ENCODE measurements at regions not wholly inside any gene's neighbourhood (a gene's known extent, or its start where the extent isn't known, plus 50 kb on each side); places are given as distances from the start of the nearest gene placed in this dataset.

DNA sequence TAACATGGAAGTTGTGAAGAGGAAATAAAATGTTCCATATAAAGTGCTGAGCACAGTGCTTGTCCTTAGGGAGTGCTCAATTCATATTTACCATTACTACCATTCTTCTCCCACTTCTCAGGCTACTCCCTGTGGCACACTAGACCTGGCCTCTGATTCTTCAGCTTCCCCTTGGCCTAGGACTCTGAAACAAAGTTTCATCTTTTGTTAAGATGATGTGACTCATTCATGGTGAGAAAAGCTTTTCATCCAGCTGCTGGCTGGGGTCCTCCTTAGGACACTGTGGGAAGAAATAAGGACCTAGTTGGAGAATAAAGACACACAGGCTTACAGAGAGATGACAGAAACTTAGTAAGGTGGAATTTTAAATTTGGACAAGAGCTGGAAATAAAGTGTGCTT lies 314.8 kb downstream of the CDC5L start:
- DNase-seq (ENCODE audit: low read depth), result peak; percentile 24

DNA sequence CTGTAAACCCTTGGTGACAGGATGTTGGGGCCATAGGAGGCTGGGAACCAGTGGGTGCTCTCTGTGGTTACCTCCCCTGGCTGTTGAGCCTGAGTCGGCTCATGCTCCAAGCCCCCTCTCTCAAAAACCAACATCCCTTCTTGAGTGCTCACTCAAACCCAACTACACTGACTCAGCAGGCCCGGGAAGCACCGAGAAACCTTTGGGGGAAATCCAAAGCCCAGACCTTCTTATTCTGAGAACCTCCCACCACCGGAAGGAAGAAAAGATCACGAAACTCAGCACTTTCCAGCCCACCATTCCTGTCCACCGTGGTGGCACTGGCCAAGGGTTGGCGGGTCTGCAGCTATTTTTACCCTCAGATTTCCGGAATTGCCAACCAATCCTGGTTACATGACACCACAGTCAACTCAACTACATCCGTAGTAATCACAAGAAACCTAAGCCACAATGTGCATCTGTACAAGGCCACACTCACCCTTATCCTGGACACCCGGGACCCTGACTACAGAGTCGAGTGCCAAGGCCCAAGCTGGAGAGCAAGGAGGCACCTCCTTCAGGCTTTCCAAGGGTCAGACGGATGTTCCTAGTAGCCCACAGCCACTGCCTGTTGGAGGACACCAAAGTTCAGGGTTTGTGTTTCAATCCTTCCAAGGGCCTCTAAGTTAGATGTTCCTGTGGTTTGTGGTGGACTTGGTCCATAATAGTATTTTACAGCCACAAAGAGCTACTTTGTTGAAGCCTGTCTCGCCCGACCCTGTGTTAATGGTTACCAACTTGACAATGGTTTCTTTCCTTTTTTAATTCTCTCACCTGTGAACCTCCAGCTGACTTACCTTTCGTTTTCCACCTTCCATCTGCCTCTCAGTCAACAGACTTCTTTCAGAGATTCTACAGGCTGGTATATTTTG lies 317.0 kb downstream of the CDC5L start:
- DNase-seq (ENCODE audit: low read depth), result peak; percentile 34

DNA sequence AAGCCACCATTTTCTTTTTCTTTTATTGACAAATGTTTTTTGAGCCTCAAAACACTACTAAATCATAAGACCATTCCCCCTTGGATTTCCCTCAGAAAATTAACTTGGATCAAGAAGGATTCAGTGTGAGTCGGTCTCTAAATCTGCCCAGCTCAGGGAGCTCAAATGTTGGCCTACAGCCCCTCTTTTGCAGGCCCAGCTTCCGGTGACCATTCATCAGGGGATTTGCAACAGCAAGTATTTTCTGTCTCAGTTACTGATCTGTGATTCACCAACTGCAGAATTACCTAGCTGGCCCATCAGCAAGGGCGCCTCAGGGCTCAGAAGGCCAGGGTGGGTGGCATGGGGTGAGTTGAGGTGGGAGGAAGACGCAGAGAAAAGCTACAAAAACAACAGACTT lies 318.1 kb downstream of the CDC5L start:
- no peak for DNase-seq (ENCODE audit: low read depth)

DNA sequence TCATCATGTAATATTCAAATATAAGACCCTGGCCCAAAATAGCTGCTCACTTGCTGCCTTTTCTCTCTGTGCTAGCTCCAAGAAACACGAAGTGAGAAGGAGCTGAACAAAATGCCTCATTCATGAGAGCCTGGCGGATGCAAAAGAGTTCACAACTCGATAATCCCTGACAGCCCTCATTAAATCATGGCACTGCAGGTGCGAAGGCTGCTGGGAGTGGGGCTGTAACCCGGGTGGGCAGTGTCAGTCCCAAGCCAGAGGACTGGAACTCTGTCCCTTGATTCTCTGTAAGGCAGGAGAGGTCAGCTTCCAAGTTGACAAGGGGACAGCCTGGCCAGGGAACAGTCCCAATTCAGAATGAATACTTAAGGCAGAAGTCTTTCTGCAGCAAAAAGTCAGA lies 318.5 kb downstream of the CDC5L start:
- no peak for DNase-seq (ENCODE audit: low read depth)

DNA sequence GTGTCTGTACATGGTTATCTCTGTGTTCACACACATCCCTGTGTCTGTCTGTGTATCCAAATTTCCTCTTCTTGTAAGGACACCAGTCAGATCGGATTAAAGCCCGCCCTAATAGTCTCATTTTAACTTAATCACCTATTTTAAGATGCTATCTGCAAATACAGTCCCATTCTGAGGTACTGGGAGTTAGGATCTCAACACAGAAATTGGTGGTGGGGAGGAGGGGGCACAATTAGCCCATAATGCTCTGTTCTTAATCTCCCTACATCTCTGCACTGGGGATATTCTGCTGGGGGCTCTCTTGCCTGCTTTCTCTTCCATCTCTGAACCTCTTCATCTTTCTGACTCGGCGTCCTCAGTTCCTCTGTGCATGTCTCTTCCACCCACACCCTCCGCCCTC lies 320.7 kb downstream of the CDC5L start:
- no peak for DNase-seq (ENCODE audit: low read depth)

DNA sequence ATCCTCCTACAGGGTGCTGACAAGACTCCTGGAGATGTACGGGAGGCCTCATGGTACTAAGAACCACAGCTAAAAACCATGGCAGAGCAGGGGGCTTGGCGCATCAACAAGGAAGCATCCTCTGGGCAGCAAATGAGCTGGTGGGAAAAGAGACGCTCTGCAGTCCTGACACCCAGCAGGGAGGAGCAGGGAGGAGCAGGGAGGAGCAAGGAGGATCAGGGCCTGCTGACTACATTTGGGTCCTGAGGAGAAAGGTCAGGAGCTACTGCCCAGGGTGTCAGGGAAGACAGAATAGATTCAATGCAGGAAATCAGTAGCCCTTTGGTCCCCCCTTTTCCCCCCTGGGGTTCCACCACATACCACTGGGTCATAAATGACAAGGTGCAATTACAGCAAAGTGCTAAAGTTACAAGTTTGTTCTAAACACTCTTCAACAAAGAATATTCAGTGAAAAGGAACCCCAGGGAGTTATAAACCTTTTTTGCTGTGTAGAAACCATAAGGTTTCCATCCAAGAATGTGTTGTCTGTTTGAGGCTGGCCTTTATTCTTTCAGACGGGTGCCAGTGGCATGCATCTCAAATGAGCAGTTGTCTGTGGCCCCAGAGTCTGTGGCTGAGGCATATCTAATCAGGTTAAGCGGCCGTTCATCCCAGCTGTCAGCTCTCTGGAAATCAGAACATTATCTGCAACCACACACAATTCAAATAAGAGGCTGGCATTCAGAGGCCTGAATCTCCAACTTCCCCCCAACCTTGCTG lies 325.0 kb downstream of the CDC5L start:
- DNase-seq (ENCODE audit: low read depth), result peak; percentile 83

DNA sequence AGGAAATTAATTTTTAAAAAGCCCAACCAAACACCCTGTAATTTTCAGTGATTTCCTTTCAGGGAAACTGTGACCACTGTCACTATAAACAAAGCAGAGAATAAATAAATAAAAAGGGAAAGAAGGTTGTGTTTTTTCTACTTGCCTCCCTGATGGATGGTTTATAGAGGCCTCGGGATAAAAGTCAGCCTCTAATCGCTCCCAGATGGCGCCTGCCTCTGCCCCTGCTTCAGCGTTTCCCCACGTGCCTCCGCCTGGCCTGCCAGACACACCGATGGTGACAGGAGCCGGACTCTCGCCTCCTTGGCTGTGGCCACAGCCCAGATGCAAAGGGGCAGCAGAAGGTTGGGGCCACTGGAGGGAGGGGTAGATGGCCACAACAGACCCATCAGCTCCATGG lies 327.7 kb downstream of the CDC5L start:
- DNase-seq (ENCODE audit: low read depth), result no peak

DNA sequence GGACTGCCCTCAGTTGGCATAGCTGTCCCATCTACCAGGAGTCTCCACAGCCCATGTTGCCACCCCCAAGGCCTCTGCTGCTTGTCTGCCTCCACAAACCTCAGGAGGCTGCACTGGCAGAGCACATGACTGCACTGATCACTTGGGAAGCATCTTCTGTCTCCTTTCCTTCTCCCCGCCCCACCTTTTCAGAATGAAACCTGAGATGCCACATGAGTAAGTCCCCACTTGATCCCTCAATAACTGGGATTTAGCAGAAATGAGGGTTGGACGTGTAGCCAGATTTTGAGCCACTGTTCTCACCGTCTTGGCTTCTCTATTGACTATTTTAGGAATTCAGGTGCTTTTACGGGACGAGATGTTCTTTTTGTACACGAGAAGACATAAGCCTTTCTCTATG lies 328.4 kb downstream of the CDC5L start:
- DNase-seq (ENCODE audit: low read depth), result no peak

DNA sequence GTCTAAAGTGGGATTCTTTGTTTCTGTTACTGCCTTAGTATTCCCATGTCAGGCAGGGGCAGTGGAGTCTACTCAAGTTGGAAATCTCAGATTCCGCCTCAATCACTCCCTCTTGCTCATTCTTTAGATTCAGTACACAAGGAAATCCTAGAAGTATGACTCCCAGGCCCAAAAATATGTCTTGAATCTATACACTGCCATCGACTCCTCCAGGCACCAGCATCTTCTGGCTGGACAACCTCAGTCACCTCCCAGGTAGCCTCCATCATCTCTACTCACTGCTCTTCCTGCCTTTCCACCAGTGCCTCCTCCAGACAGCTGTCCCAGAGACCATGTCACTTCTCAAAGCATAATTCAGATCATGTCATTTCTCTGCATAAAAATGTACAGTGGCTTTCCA lies 329.9 kb downstream of the CDC5L start:
- DNase-seq (ENCODE audit: low read depth), result no peak

DNA sequence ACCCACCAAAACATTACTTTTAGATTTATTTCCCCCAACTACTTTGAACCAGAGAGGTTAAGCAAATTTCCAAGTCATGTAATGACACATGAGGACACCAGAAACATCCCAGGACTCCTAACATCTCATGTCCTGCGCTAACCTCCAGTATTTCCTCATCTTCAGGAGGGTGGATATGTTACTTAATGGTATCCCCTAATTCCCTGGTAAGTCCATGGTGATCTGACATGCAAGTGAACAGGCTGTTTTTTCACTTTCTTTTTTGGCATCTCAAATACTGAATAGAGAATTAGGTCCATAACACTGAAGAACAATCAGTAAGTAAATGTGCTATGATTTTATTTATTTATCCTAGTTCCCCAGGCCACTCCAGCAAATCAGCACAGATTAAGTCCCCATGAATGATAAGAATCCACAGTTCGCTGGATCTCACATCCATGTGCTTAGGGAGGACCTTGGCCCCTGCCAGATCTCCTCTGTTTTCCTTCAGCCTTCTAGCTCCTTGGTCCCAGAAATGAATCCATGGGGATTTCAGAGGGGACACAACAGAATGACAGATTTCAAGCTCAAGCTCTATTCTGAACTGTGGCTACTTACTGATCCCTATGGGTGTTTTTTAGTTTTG lies 334.6 kb downstream of the CDC5L start:
- DNase-seq (ENCODE audit: low read depth), result no peak

DNA sequence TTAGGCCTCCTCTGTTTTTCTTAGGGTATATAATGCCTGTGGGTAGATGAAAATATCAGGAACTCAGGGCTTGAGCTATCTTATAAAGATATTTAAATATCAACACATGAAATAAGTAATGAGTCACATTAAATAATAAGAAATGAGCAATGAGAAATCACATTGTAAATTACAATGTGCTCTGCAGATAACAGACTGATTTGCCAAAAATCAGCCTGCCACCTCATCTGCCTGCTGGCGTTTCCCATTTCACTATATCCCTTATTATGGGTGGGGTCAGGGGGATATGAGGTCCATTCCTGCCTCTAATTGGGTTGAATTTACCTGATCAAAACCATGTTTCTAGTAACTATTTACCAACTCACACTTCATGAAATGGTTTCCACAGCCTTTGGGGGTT lies 335.2 kb downstream of the CDC5L start:
- DNase-seq (ENCODE audit: low read depth), result no peak

DNA sequence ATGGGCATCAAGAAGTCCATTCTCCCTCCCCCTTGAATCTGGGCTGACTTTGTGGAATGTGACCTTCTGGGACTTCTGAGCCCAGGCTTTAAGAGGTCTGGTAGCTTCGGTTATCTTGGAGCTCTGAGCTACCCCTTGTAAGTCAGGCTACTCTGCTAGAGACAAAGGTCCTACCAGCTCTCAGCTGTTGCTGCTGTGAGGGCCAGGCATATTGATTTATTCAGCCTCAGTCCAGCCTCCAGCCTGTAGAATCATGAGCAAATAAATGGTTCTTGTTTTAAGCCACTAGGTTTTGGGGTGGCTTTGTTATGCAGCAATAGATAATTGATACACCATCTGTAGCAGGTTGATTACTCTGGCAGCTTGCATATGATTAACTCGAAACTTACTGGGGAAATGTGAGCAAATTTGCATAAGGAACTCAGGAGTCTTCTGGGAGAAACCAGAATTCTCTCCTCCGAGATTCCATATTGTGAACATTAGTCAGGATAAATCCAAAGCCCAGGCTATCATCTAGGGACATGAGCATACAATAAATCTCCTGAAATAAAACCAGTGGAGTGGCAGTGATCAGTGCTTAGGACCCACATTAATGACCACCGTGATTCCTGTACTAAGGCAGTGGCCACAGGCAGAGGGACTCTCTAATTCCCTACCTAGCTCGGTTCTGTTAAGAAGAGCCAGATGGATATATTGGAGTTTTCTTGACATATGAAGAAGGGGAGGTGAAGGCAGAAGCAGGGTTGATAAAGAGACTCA lies 336.1 kb downstream of the CDC5L start:
- DNase-seq (ENCODE audit: low read depth), result no peak

DNA sequence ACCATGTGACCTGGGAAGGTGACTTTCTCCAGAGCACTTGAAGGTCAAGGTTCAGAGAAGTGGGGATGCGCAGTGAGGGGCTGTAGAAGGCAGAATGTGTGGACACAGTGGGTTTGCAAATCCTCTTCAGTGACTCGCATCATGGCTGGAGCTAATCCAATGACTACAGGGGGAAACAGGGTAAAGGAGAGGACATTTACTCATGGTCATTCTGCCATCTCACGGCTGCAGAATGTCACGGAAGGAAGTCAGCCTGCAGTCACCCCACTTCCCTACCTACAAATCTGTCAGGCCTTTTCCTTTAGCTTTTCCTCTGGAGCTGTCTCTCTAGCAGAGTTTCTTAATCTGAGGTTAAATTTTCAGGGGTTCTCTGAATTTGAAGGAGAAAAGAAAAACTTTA lies 337.6 kb downstream of the CDC5L start:
- DNase-seq (ENCODE audit: low read depth), result peak; percentile 14

DNA sequence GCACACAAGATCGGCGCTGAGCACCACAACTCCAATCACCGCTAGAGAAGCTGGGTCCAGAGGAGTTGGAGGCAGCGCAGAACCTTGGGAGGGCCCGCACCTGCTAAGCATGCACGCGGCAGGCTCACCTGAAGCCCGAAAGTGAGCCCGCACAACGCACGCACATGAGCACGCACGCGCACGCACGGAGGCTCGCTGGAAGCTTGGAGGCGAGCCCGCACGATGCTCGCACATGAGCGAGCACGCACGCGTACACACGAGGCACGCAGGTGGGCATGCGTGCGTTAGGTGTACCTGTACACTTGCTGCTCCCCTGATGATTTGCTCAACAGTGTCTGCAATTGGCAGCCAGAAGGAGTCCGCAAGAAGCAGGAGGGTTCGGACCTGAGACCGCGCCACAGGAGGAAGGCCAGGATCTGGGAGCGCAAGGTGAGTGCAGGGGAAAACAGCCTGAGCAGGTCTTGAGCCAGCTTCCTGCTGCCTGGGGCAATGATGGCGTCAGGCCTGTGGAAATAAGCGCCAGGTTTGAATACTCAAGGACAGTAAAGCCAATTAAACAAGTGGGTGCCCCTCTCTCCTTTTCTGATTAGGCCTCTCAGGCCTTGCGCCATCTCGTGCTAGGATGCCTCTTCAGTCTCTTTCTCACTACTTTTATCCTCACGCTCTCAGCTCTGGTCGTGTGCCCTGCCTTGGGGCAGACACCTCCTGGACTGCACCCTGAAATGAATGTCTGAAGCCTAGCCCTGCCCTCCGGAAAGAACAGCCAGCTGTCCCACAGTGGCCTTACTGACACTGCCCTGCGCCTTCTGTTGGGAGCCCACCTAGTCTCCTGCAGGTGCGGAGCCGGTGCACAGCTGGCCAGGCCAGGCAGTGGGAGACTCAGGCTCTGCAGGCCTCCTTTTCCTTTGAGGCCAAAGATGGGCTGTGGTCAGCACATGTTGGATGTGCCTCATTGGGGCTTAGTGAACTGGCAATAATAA lies 340.4 kb downstream of the CDC5L start:
- no peak for DNase-seq (ENCODE audit: low read depth)

DNA sequence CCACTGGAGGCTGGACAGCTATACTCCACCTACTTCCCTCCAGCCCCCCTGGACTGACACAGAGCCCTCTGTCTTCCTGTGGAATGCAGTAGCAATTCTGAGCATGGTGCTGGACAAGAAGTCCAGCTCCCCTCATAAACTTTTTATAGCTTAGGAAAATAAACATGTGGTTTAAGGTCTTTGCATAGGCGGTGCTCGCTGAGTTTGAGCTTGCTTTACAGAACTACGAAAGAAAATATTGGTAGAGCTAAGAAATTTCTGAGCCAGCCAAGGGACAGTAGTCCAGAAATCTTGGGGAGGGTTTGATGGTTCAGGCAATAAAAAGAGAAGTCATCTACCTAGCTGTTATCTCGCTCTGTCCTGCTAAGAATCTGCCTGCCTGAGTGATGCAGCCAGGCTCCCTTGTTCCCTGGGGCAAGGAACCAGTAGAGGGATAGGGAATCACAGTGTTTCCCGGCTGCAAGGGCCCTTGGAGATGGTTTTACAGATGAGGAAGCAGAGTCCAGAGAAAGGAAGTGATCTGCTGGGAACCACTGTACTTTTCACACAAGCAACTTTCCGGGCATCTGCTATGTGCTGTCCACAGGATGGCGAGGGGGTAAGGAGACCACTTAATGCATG lies 343.4 kb downstream of the CDC5L start:
- peak; percentile 67 for DNase-seq (ENCODE audit: low read depth)

DNA sequence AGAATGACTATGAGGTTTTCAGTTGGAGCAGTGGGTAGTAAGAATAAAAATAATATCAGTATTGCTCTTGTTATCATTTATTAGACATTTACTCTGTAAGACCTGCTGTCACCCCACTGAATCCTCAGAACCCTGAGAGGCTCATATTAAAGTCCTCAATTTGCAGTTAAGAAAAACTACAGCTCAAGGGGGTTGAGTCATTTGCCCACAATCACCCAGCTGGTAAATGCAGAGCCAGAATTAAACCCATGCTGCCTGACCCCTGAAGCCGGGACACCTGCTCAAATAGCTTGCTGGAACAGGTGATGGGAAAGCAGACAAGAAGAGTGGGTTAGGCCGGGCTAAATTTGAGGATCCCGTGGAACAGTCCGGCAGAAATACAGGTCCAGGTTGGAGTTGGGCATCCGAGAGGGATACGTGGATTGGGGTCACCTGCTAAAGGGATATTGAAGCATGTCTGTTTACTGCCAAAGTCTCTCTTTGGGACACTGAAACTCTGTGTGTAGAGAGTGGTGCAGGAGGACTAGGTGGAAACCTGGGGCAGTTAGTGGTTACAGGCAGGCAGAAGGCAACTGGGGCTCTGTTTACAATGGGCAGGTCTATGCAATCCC lies 344.1 kb downstream of the CDC5L start:
- peak; percentile 95 for DNase-seq (ENCODE audit: low read depth)

DNA sequence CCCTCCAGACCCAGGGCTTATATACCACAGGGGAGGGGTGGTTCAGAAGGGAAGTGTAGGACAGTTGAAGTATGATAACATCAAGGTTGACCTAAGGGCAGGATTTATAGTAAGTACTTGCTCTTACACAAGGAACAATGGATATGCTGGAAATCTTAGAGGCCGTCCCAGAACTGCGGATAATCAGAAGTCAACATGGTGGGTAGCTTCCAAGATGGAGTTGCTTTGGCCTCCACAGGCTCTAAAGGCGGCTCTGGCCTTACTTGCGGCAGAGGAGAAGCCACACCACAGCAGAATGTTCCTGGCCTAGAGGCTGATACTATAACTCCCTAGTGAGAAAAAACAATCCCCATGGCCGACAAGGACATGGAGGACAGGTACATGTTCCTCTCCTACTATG lies 344.7 kb downstream of the CDC5L start:
- no peak for DNase-seq (ENCODE audit: low read depth)

DNA sequence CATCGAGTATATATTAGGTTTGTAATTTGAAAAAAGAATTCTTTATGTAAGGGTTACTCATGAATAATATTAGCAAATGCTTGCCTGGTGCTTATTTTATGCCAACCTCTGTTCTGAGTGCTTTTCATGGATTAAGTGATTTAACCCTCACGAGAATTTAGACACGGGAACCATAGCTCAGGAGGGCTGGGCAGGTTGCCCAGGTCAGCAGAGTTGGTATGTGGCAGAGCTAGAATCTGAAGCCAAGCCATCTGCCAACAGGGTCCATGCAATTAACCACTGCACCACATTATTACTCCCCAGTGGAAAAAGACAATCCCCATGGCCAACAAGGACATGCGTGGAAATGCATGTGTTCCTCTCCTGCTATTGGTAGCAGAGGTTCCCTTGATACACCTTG lies 345.6 kb downstream of the CDC5L start:
- peak; percentile 77 for DNase-seq (ENCODE audit: low read depth)

DNA sequence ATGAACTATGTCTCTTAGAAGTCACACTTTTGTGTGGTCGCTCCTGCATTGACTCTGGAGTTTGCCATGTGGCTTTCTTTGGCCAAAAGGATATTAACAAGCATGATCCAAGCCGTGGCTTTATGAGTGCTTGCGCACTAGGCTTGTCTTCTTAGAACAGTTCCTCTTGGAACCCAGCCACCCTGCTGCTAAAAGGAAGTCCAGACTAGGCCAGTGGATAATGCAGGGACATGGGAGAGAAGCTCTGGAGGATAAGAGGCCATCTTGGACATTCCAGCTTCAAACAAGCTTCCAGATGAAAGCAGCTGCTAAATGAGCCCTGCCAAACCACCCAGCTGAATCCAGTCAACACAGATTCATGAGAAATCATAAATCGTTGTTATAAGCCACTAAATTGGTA lies 346.4 kb downstream of the CDC5L start:
- peak; percentile 64 for DNase-seq (ENCODE audit: low read depth)
